Retina (tissue), 1 donor: ENCODE measurements at regions not wholly inside any gene's neighbourhood (a gene's known extent, or its start where the extent isn't known, plus 50 kb on each side); places are given as distances from the start of the nearest gene placed in this dataset.

Experiments used
- DNase-seq: peaks from one replicate; pipeline ENCODE4 v3.0.0-alpha.2; 2016

DNA sequence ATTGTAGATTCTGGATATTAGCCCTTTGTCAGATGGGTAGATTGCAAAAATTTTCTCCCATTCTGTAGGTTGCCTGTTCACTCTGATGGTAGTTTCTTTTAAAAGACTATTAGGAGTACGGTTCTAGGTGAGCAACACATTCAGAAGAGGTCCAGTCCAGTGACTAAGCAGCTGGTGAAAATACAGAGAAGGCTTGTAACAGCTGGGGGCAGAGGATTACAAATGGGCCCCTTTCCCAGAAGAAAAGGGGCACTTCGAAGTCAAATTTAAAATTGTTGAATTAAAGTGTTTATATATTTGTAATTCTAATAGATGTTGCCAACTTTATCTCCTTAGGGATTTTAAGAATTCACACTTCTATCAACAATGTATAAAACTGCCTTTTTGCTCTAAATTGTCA, 720.5 kb downstream of the TLE4 start:
- DNase-seq: no peak

GRCh38 chr9:80285326-80285725, 713.6 kb downstream of the TLE4 start:
- DNase-seq: peak; percentile 35

- peak; percentile 67 for DNase-seq
Observed at GRCh38 chr9:80282766-80283165, 711.0 kb downstream of the TLE4 start.

- DNase-seq: no peak
Observed at GRCh38 chr9:80259079-80259478, 687.3 kb downstream of the TLE4 start.

DNA sequence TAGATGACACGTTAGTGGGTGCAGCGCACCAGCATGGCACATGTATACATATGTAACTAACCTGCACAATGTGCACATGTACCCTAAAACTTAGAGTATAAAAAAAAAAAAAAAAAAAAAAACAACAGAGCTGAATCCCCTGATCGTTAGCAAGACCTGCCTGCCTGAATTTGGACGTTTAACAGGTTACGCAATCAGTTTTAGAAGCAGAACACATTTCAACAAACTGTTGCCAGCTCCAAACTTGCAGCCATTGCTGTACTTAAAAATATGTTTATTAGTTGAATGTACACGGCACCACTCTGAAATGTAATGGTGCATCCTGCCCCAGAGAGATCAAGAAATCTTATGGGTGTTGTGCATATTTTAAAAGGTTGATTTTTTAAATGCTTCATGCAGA, 680.0 kb downstream of the TLE4 start:
- DNase-seq: no peak

DNA sequence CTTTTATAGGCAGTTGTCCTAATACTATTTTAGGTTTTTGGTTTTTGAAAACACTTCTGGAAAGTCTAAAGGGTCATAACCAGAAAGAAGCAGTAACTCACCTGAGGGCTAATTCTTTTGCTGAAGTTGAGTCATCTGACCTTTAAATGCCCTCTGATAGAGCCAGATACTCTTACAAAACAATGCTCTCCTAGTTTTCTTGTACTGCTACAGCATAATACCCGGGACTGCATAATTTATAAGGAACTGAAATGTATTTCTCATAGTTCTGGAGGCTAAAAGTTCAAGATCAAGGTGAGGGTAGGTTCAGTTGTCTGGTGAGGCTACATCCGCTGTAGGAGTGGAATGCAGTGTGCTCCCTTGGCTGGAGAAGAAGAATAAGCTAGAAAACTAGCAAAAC, 670.3 kb downstream of the TLE4 start:
- no peak for DNase-seq

GRCh38 chr9:80235752-80236151, 664.0 kb downstream of the TLE4 start:
- no peak for DNase-seq

DNA sequence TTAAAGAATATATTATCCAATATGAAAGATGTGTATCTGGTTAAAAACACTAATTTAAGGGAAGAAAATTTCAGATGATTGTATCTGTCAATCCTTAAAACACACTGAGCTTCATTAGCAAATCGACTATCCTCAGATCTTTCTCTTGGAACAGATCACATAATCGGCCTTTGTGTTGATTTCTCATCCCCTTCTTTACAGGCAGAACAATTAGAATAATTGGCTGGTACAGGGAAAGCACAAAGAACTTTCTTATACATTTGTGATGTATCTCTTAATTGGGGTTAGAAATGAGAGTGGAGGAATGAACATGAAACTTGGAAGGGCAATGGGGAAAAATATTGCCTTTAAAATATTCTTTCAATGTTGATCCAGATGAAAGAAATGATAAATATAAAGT, 662.1 kb downstream of the TLE4 start:
- peak; percentile 31 for DNase-seq

GRCh38 chr9:80233102-80233843, 661.5 kb downstream of the TLE4 start:
- peak; percentile 28 for DNase-seq

DNA sequence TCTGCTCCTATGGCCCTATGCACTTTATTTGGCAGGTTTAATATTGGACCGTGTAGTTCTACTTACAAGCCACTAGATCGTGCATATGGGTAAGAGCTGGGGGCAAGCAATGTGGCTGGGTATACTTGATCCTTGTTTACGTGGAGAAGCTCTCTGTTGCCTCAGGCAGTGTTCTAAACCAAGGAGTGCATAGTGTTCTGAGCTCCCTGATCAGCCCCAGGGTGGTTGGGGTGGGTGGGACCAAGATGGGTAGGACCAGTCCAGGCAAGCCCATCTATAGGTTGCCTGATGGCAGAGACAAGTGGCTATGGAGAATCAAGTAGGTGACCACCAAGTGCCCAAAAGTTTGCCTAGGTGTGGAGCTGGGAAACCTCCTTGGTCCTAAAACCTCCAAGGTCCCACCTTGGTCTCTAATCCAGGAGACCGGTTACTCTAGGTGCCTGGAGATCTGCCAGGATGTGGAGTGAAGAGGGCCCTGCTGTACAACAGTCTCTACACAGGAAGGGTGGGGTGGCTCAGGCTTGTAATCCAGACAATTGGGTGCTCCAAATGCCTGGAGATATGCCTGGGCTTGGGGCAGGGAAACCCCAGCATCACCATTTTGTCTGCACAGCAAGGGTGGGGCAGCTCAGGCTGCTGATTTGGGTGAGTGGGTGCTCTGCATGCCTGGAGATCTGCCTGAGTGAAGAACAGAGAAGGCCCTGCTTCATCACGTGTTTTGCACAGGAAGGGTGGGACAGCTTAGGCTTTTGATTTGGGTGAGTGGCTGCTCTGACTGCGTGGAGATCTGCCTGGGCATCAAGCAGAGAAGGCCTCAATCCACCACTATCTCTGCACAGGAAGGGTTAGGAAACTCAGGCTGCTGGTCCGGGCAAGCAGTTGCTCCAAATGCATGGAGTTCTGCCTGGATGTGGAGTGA, 659.8 kb downstream of the TLE4 start:
- DNase-seq: no peak

DNA sequence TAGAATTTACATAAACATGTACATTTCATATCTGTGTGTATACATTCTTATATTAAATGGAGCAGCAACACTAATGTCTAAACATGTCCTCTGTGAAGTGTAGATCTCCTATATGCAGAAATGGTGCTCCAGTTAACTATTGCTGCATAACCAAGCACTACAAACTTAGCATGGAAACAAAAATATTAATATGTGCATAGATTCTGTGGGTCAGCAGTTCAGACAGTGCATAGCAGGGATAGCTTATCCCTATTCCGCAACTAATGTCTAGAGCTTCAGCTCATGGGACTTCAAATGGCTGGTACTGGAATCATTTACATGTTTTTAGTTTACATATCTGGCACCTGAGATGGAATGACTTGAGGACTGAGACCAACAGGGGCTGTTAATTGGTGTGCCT, 652.1 kb downstream of the TLE4 start:
- no peak for DNase-seq

DNA sequence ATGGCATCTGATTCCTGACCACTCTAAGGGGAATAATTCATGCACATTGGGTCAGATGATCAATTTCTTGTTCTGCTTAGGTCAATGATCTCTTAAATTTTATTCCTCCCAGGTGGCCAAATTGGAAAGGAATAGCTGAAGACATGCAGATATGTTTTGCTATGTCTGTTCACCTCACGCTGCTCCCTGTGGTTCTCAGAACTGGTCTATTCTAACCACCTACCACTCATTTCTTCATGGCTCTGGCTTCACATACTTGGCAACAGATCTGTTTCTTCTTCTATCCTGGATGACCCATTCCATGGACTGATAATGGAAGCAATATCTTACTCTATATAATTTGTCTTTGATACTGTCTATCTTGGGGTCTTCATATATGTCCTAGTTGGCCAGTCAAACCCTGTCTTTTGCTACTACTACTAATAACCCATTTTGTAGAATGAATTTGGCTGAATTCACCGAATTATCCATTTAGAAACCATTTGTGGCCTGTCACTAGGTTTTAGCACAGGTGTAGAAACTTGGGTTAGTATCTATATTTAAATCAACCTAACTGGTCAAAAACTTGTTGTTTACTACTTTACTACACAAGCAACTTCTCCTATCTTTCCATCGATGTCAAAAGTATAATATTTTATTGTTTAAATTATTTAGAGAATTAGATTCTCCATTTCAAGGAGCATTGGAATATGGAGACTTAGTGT, 650.9 kb downstream of the TLE4 start:
- no peak for DNase-seq

- no peak for DNase-seq
Observed at GRCh38 chr9:80218328-80218727, 646.6 kb downstream of the TLE4 start.

GRCh38 chr9:80213613-80214012, 641.8 kb downstream of the TLE4 start:
- DNase-seq: no peak

DNA sequence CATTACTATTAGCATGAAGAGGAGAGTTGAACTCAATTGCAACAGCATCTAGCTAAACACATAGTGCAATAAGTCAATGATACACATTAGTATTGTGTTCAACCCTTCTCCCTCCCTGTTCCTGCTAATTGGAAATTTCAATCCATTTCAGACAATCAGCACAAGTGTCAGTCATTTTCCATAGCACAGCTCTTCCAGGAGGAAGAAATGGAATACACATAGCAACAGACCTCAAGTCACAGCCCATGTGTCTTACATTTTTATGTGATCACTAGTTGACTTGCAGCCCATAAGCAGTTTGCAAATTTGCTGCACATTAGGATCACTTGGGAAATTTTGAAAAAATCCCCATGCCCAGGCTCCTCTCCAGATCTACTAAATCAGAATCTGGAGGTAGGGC, 636.9 kb downstream of the TLE4 start:
- DNase-seq: peak; percentile 61

GRCh38 chr9:80204054-80204453, 632.3 kb downstream of the TLE4 start:
- DNase-seq: no peak

DNA sequence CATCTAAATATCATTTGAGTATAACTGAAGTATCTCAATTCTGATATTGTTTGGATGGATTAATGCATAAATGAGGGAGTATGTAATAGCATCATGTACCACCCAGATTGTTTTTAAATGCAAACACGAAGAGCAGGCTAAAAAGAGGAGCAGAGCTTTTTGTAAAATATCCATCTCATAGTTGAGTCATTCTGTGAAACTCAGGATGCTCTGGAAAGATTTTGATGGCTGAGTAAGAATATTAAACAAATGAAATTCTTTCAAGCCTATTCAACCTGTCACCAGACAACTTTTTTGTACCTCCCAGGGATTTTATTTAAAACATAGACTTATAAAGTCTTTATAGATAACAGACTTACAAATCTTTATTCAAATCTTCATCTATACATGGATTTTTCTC, 625.9 kb downstream of the TLE4 start:
- no peak for DNase-seq

- no peak for DNase-seq
Observed at GRCh38 chr9:80191108-80191507, 619.3 kb downstream of the TLE4 start.

- DNase-seq: no peak
Observed at GRCh38 chr9:80188579-80188978, 616.8 kb downstream of the TLE4 start.

GRCh38 chr9:80185112-80185738, 613.5 kb downstream of the TLE4 start:
- no peak for DNase-seq

DNA sequence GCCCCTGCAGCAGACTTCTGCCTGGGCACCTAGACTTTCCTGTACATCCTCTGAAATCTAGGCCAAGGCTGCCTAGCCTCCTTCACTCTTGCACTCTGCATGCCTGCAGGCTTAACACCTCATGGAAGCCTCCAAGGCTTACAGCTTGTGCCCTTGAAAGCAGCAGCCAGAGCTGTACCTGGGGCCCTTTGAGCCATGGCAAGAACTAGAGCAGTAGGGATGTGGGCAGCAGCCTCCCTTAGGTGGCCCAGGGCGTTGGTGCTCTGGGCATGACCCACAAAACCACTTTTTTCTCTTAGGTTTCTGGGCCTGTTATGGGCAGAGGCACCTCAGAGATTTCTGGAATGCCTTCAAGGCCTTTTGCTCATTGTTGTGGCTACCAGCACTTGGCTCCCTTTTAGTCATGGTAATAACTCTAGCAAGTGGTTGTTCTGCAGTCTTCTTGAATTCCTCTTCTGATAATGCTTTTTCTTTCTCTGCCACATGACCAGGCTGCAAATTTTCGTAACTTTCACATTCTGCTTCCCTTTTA, 606.2 kb downstream of the TLE4 start:
- DNase-seq: no peak

- DNase-seq: no peak
Observed at GRCh38 chr9:80175286-80176150, 603.8 kb downstream of the TLE4 start.
